ENCODE measurements at regions not wholly inside any gene's neighbourhood (a gene's known extent, or its start where the extent isn't known, plus 50 kb on each side); places are given as distances from the start of the nearest gene placed in this dataset.

- DNase-seq (no peak), ATAC-seq (no peak)
- Histone ChIP-seq H3K9me3 (no peaks in the 10 kb centered on the region), H3K4me3 (no peak overlapping the region), H3K27me3 (no peaks in the 10 kb centered on the region), H3K27ac (no peak overlapping the region), H3K36me3 (no peaks in the 10 kb centered on the region), H3K4me1 (peaks cover 9% of the 10 kb centered on the region)
- TF ChIP-seq, protein P1, sequence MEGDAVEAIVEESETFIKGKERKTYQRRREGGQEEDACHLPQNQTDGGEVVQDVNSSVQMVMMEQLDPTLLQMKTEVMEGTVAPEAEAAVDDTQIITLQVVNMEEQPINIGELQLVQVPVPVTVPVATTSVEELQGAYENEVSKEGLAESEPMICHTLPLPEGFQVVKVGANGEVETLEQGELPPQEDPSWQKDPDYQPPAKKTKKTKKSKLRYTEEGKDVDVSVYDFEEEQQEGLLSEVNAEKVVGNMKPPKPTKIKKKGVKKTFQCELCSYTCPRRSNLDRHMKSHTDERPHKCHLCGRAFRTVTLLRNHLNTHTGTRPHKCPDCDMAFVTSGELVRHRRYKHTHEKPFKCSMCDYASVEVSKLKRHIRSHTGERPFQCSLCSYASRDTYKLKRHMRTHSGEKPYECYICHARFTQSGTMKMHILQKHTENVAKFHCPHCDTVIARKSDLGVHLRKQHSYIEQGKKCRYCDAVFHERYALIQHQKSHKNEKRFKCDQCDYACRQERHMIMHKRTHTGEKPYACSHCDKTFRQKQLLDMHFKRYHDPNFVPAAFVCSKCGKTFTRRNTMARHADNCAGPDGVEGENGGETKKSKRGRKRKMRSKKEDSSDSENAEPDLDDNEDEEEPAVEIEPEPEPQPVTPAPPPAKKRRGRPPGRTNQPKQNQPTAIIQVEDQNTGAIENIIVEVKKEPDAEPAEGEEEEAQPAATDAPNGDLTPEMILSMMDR (IDR thresholded peaks at IDR 0.05): no peak
- intact Hi-C loops (cut with DNase I): no loop called here
Measured at GRCh38 chr11:104700609-104701008, 197.7 kb downstream of the CASP12 start.

DNA sequence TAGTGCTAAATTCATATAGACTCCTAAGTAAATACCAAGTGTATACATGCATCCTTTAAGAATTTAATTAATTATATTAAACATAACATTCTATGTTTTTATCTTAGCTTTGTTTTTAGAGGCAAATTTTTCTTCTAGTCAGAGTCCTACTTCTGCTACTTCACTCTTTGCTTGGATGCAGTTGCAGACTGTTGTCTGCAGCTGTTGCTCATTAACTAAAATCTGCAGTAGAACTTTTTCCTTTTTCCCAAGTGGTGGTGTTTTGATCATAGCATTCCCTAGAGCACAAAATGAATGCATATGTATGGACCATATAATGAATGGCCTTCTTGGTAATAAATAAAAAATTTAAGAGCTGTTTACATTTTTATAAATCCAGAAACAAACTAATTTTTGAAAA, 198.3 kb downstream of the CASP12 start:
- intact Hi-C loops (cut with DNase I): no loop called here
- TF ChIP-seq, protein P1 (IDR thresholded peaks at IDR 0.05): no peak
- no peak for ATAC-seq
- H3K27ac ChIP-seq: no peak overlapping the region
- no peaks in the 10 kb centered on the region for H3K27me3 ChIP-seq
- peaks cover 7% of the 10 kb centered on the region for H3K4me1 ChIP-seq
- no peak for DNase-seq
- H3K9me3 ChIP-seq: no peaks in the 10 kb centered on the region
- no peak overlapping the region for H3K4me3 ChIP-seq
- H3K36me3 ChIP-seq: no peaks in the 10 kb centered on the region

DNA sequence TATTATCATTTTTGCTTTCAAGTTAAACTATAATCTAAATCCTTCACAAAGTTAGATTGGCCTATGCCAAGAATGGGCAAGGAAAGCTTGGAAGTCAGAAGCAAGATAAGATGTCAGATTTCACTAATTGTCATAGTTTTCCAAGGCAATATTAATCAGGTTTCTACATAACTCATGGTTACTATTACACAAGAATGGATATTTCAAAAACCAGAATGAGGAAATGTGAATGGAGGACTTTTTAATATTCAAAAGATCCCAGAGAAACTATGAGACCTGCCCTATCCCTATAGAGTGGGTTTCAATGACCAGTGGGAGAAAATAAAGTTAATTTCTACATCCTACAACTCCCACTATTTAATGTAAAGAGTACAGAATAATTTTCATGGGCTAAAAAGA, 203.2 kb downstream of the CASP12 start:
- intact Hi-C loops (cut with DNase I): no loop called here
- Histone ChIP-seq H3K27me3 (no peaks in the 10 kb centered on the region), H3K4me1 (no peaks in the 10 kb centered on the region), H3K27ac (no peak overlapping the region), H3K36me3 (no peaks in the 10 kb centered on the region), H3K4me3 (no peak overlapping the region), H3K9me3 (no peaks in the 10 kb centered on the region)
- ATAC-seq (no peak), DNase-seq (no peak)
- TF ChIP-seq, protein P1 (IDR thresholded peaks at IDR 0.05): no peak

DNA sequence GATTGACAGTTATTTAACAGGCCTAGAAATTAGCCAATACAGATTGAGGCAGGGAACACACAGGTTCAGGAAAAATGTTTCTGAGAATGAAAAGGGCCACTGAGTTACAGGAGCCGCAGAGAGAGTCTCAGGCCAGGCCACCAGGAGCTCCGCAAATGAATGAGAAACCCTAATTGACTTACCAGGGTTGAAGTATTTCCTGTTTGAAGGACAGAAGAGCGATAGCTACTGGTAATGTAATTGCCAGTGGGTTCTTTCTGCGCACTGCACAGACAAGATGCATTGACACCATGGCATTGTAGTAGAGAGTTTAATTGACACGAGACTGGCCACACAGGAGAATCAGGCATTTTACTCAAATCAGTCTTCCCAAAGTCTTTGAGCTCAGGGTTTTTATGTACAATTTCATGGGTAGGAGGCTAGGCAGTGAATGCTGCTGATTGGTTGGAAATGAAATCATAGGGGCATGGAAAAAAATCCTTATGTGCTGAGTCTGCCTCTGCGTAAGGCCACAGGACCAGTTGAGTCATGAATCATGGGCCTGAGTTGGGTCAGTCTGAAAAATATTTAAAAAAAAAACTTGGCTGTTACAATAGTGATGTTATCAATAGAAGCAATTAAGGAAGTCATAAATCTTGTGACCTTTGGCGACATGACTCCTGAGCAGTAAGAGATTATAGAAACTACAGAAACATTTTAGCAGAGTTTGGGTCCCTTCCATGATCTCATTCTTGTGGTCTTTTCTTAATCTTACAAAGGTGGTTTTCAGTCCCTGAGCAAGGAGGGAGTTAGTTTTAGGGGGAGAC, 203.8 kb downstream of the CASP12 start:
- no peaks in the 10 kb centered on the region for H3K9me3 ChIP-seq
- no peak overlapping the region for H3K27ac ChIP-seq
- ATAC-seq (no peak), DNase-seq (no peak)
- intact Hi-C loops (cut with DNase I): no loop called here
- H3K4me1 ChIP-seq: no peaks in the 10 kb centered on the region
- H3K36me3 ChIP-seq: no peaks in the 10 kb centered on the region
- H3K4me3 ChIP-seq: no peak overlapping the region
- TF ChIP-seq, protein P1 (IDR thresholded peaks at IDR 0.05): no peak
- H3K27me3 ChIP-seq: no peaks in the 10 kb centered on the region

DNA sequence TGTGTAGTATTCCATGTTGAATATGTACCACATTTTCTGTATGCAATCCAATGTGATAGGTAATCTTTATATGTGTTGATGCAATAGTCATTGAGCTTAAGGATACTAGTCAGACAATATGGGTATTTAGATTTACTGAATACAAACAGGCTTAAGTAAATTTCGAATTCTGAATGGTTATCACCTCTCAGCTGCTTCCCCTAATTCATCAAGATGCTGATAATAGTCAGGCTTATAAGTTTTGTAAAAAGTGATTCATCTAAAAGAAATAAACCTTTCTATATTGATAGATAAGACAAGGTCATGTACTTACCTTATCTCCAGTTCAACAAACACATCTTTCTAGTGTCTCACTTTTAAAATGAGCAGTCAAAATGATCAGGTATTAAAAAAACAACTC, 205.5 kb downstream of the CASP12 start:
- TF ChIP-seq, protein P1 (IDR thresholded peaks at IDR 0.05): no peak

More for the DNA sequence above, 205.5 kb downstream of the CASP12 start:
- Histone ChIP-seq H3K36me3 (no peaks in the 10 kb centered on the region), H3K27me3 (no peaks in the 10 kb centered on the region), H3K4me3 (no peak overlapping the region), H3K4me1 (no peaks in the 10 kb centered on the region), H3K27ac (no peak overlapping the region), H3K9me3 (no peaks in the 10 kb centered on the region)
- intact Hi-C loops (cut with DNase I): no loop called here
- DNase-seq (no peak), ATAC-seq (no peak)
